ENCODE measurements at regions not wholly inside any gene's neighbourhood (a gene's known extent, or its start where the extent isn't known, plus 50 kb on each side); places are given as distances from the start of the nearest gene placed in this dataset.

DNA sequence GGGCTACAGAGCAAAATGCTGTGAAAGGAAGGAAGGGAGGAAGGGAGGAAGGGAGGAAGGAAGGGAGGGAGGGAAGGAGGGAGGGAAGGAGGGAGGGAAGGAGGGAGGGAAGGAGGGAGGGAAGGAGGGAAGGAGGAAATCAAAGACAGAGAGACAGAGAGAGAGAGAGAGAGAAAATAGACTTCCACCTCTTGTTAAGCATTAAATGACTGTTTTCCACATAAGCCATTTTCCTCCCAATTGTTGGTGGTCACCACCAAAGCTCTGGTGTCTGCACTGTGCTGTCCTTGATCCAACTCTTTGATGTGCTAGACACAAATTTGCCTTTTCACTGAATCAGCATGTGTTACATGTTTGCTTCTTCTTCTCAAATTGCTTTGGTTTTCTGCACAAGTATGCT lies 90.7 kb upstream of the INHBA start (continued):
- TF ChIP-seq, protein P1, sequence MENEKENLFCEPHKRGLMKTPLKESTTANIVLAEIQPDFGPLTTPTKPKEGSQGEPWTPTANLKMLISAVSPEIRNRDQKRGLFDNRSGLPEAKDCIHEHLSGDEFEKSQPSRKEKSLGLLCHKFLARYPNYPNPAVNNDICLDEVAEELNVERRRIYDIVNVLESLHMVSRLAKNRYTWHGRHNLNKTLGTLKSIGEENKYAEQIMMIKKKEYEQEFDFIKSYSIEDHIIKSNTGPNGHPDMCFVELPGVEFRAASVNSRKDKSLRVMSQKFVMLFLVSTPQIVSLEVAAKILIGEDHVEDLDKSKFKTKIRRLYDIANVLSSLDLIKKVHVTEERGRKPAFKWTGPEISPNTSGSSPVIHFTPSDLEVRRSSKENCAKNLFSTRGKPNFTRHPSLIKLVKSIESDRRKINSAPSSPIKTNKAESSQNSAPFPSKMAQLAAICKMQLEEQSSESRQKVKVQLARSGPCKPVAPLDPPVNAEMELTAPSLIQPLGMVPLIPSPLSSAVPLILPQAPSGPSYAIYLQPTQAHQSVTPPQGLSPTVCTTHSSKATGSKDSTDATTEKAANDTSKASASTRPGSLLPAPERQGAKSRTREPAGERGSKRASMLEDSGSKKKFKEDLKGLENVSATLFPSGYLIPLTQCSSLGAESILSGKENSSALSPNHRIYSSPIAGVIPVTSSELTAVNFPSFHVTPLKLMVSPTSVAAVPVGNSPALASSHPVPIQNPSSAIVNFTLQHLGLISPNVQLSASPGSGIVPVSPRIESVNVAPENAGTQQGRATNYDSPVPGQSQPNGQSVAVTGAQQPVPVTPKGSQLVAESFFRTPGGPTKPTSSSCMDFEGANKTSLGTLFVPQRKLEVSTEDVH (IDR thresholded peaks at IDR 0.05; ENCODE audit: low read depth, partially characterized antibody) = no peak
- no peak for TF ChIP-seq MYC (IDR thresholded peaks at IDR 0.05; ENCODE audit: insufficient read depth, insufficient read length, insufficient replicate concordance, low read length, severe bottlenecking)
- TF ChIP-seq SMAD5 (IDR thresholded peaks at IDR 0.05; ENCODE audit: low read depth) = no peak
- no peak for TF ChIP-seq SRF (IDR thresholded peaks at IDR 0.05; ENCODE audit: low read depth in 2 of 2, low read length in 2 of 2)
- TF ChIP-seq BRCA1 (IDR thresholded peaks at IDR 0.05; ENCODE audit: low read depth, low read length) = no peak
- TF ChIP-seq WRNIP1 (IDR thresholded peaks at IDR 0.05; ENCODE audit: borderline replicate concordance, low read depth, low read length) = no peak

DNA sequence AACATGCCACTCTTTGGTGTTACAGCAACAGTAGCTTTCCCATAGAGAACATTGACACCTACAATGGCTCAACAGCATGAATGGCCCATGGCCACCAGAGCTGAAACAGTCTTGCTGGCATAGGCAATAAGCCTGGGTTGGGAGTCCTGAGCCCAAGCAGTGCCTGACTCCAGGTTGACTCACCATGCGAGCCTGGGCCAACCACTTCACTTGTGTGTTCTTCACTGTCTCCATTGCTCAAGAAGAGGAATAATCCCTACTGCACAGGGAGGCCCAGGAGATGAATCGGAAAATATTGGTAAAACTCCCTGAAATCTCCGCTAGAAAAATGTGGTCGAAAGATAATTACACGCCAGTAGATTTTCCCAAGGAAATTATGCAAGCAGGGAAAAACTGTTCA lies 89.2 kb upstream of the INHBA start:
- 76% methylated on average over 5 of the region's 5 CpGs for WGBS (ENCODE audit: insufficient coverage, insufficient replicate concordance, low lambda C conversion rate, missing lambda C conversion rate)
- Histone ChIP-seq H4K20me1 (ENCODE audit: control insufficient read depth, insufficient read depth) (no peaks in the 10 kb centered on the region), H3K27ac (ENCODE audit: control insufficient read depth, insufficient read depth) (no peak overlapping the region), H3K4me2 (ENCODE audit: control insufficient read depth, insufficient read depth) (no peak overlapping the region), H3K27me3 (replicated peaks in 1 of 2; ENCODE audit: control insufficient read depth in 2 of 2, insufficient read depth in 2 of 2, low read length in 1 of 2) (no peaks in the 10 kb centered on the region), H3K9ac (ENCODE audit: control insufficient read depth, insufficient read depth, low read length) (no peak overlapping the region), H3K36me3 (ENCODE audit: control insufficient read depth in 2 of 2, insufficient read depth in 2 of 2, low read length in 1 of 2) (no peaks in the 10 kb centered on the region), H3K4me1 (ENCODE audit: control insufficient read depth, insufficient read depth, low read length) (no peaks in the 10 kb centered on the region), H3K79me2 (ENCODE audit: control insufficient read depth, insufficient read depth, low read length) (no peaks in the 10 kb centered on the region), H2AFZ (ENCODE audit: control insufficient read depth, low read depth, low read length) (no peak overlapping the region), H3K9me3 (replicated peaks; ENCODE audit: control insufficient read depth, insufficient read depth, low read length) (no peaks in the 10 kb centered on the region; the same call in 2 of the 3 replicates), H3K4me3 (no peak overlapping the region)
- CTCF ChIA-PET = interaction anchor here (0.9 kb wide), 1 partner anchor 13 kb away, joined by 3 read pairs; no protein-coding TSS in a partner anchor
- SMC1A ChIA-PET (ENCODE audit: uncharacterized antibody, unreplicated experiment) = no interaction called here
- FAIRE-seq = no peak
- POLR2A ChIA-PET = no interaction called here
- no peak for ATAC-seq
- DNase-seq (ENCODE audit: low read depth, low spot score) = no peak
- intact Hi-C loops (cut with micrococcal nuclease; ENCODE audit: unreplicated experiment) (no loop called here), in situ Hi-C loops (cut with MboI) (no loop called here)
- RAD21 ChIA-PET (ENCODE audit: unreplicated experiment) = no interaction called here
- no TSS peak for BruUV-seq (replicated peaks)
- TF ChIP-seq EGR1 (IDR thresholded peaks at IDR 0.05; ENCODE audit: borderline replicate concordance in 1 of 2, low read depth in 2 of 2, low read length in 2 of 2) = no peak
- TF ChIP-seq, protein P2, sequence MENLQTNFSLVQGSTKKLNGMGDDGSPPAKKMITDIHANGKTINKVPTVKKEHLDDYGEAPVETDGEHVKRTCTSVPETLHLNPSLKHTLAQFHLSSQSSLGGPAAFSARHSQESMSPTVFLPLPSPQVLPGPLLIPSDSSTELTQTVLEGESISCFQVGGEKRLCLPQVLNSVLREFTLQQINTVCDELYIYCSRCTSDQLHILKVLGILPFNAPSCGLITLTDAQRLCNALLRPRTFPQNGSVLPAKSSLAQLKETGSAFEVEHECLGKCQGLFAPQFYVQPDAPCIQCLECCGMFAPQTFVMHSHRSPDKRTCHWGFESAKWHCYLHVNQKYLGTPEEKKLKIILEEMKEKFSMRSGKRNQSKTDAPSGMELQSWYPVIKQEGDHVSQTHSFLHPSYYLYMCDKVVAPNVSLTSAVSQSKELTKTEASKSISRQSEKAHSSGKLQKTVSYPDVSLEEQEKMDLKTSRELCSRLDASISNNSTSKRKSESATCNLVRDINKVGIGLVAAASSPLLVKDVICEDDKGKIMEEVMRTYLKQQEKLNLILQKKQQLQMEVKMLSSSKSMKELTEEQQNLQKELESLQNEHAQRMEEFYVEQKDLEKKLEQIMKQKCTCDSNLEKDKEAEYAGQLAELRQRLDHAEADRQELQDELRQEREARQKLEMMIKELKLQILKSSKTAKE (IDR thresholded peaks at IDR 0.05; ENCODE audit: low read depth, poor library complexity, severe bottlenecking) = no peak
- no peak for TF ChIP-seq MXI1 (IDR thresholded peaks at IDR 0.05; ENCODE audit: low read depth, low read length)
- TF ChIP-seq PML (IDR thresholded peaks at IDR 0.05; ENCODE audit: low read length) = no peak
- TF ChIP-seq, protein P3, sequence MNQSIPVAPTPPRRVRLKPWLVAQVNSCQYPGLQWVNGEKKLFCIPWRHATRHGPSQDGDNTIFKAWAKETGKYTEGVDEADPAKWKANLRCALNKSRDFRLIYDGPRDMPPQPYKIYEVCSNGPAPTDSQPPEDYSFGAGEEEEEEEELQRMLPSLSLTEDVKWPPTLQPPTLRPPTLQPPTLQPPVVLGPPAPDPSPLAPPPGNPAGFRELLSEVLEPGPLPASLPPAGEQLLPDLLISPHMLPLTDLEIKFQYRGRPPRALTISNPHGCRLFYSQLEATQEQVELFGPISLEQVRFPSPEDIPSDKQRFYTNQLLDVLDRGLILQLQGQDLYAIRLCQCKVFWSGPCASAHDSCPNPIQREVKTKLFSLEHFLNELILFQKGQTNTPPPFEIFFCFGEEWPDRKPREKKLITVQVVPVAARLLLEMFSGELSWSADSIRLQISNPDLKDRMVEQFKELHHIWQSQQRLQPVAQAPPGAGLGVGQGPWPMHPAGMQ (IDR thresholded peaks at IDR 0.05; ENCODE audit: borderline replicate concordance) = no peak
- TF ChIP-seq TCF12 (IDR thresholded peaks at IDR 0.05; ENCODE audit: low read depth, low read length) = no peak
